Panc1 (cell line): ENCODE measurements at regions not wholly inside any gene's neighbourhood (a gene's known extent, or its start where the extent isn't known, plus 50 kb on each side); places are given as distances from the start of the nearest gene placed in this dataset.

Experiments used
- POLR2AphosphoS5 ChIP-seq: IDR thresholded peaks from 2 replicates; pipeline ENCODE4 v1.6.1; 2012; ENCODE audit warnings: mild to moderate bottlenecking, low read depth, low read length, moderate library complexity
- TCF7L2 ChIP-seq: IDR thresholded peaks from 2 replicates; pipeline ENCODE4 v1.6.1; 2011; ENCODE audit warnings: mild to moderate bottlenecking, low read depth, low read length, inconsistent platforms
- TF ChIP-seq, protein P1 (sequence below): fragments of 450-650 bp; IDR thresholded peaks from 2 replicates; pipeline ENCODE4 v1.5.1; 2017; ENCODE audit warnings: mild to moderate bottlenecking
- TF ChIP-seq, protein P2 (sequence below), 2 experiments: IDR thresholded peaks; 2 replicates each; pipeline ENCODE4 v1.6.1; 2011 to 2012; ENCODE audit warnings: low read depth in 2 of 2, control low read depth in 1 of 2, low read length in 1 of 2, mild to moderate bottlenecking in 1 of 2, moderate library complexity in 1 of 2; ENCODE audit not compliant: insufficient read depth in 1 of 2

DNA sequence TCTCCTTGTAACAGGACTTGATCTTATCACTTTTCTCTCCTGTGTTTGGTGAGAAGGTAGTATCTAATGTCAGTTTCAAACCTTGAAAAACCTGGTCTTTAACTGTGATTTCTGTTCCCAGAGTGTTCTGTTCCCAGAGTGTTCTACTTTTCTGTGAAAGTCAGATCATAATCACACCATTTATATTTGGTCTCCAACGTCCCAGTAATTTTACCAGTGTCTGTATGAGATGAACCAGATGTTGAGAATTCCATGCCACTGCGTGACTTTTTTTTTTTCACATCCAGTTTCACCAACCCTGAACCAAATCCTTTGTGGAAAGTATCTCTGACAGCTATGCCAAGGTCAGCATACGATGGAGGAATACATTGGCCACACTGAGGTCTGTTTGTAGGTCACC, 365.2 kb downstream of the USP25 start:
- TF ChIP-seq, protein P1, sequence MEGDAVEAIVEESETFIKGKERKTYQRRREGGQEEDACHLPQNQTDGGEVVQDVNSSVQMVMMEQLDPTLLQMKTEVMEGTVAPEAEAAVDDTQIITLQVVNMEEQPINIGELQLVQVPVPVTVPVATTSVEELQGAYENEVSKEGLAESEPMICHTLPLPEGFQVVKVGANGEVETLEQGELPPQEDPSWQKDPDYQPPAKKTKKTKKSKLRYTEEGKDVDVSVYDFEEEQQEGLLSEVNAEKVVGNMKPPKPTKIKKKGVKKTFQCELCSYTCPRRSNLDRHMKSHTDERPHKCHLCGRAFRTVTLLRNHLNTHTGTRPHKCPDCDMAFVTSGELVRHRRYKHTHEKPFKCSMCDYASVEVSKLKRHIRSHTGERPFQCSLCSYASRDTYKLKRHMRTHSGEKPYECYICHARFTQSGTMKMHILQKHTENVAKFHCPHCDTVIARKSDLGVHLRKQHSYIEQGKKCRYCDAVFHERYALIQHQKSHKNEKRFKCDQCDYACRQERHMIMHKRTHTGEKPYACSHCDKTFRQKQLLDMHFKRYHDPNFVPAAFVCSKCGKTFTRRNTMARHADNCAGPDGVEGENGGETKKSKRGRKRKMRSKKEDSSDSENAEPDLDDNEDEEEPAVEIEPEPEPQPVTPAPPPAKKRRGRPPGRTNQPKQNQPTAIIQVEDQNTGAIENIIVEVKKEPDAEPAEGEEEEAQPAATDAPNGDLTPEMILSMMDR, result no peak
- TF ChIP-seq POLR2AphosphoS5 (no peak), TCF7L2 (no peak)
- TF ChIP-seq, protein P2, sequence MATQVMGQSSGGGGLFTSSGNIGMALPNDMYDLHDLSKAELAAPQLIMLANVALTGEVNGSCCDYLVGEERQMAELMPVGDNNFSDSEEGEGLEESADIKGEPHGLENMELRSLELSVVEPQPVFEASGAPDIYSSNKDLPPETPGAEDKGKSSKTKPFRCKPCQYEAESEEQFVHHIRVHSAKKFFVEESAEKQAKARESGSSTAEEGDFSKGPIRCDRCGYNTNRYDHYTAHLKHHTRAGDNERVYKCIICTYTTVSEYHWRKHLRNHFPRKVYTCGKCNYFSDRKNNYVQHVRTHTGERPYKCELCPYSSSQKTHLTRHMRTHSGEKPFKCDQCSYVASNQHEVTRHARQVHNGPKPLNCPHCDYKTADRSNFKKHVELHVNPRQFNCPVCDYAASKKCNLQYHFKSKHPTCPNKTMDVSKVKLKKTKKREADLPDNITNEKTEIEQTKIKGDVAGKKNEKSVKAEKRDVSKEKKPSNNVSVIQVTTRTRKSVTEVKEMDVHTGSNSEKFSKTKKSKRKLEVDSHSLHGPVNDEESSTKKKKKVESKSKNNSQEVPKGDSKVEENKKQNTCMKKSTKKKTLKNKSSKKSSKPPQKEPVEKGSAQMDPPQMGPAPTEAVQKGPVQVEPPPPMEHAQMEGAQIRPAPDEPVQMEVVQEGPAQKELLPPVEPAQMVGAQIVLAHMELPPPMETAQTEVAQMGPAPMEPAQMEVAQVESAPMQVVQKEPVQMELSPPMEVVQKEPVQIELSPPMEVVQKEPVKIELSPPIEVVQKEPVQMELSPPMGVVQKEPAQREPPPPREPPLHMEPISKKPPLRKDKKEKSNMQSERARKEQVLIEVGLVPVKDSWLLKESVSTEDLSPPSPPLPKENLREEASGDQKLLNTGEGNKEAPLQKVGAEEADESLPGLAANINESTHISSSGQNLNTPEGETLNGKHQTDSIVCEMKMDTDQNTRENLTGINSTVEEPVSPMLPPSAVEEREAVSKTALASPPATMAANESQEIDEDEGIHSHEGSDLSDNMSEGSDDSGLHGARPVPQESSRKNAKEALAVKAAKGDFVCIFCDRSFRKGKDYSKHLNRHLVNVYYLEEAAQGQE (IDR thresholded peaks at IDR 0.05; ENCODE audit: insufficient read depth in 1 of 2, low read depth in 2 of 2, low read length in 1 of 2), result no peak
